GM23338 (cell line): ENCODE measurements at regions not wholly inside any gene's neighbourhood (a gene's known extent, or its start where the extent isn't known, plus 50 kb on each side); places are given as distances from the start of the nearest gene placed in this dataset.

ENCODE experiments used
- CTCF ChIP-seq, 2 experiments: fragments of 200-600 bp in 1 of 2; sonication (generic) in 1 of 2; conservative IDR thresholded peaks; 2 replicates each; pipeline versions ENCODE4 v1.5.1 to v1.6.1; 2016 to 2017; ENCODE audit warnings: antibody characterized with exemption in 2 of 2, low read depth in 2 of 2, mild to moderate bottlenecking in 2 of 2, moderate library complexity in 1 of 2
- POLR2AphosphoS5 ChIP-seq: IDR thresholded peaks from 2 replicates; pipeline ENCODE4 v1.6.1; 2016; ENCODE audit warnings: antibody characterized with exemption, low read depth
- ZNF331 ChIP-seq: fragments of 250-450 bp; sonication (Bioruptor Pico); IDR thresholded peaks from 2 replicates; pipeline ENCODE4 v1.5.0; 2020; ENCODE audit warnings: low read depth, mild to moderate bottlenecking, moderate library complexity

GRCh38 chr9:82588301-82589180 lies 474.4 kb downstream of the RASEF start:
- TF ChIP-seq POLR2AphosphoS5 (no peak), CTCF (conservative IDR thresholded peaks at IDR 0.05; ENCODE audit: low read depth in 2 of 2) (no peak), ZNF331 (CRISPR knock-in tag) (no peak)
